ENCODE measurements at regions not wholly inside any gene's neighbourhood (a gene's known extent, or its start where the extent isn't known, plus 50 kb on each side); places are given as distances from the start of the nearest gene placed in this dataset.

DNA sequence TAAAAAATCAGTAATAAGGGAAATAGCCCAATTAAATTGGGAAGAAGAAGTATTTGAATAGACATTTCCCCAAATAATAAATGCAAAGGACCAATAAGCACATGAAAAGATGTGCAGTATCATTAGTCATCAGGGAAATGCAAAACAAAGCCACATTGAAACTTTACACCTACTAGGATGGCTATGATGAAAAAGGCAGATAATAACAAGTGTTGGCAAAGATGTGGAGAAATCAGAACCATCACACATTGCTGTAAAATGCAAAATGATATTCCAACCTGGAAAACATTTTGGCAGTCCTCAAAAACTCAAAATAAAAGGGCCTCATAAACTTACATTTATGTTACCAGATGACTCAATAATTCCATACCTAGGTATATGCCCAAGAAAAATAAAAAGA is 131.1 kb upstream of the G2E3 start:
- TF ChIP-seq REST (IDR thresholded peaks at IDR 0.05; ENCODE audit: low read depth) = no peak
- TF ChIP-seq RAD21 (IDR thresholded peaks at IDR 0.05; ENCODE audit: low read depth) = no peak
- no peak for TF ChIP-seq CREB1 (IDR thresholded peaks at IDR 0.05; ENCODE audit: low read depth)
- no peak for TF ChIP-seq EP300 (IDR thresholded peaks at IDR 0.05; ENCODE audit: borderline replicate concordance)
- no peak for TF ChIP-seq TCF12 (IDR thresholded peaks at IDR 0.05; ENCODE audit: low read depth)
- TF ChIP-seq YY1 (IDR thresholded peaks at IDR 0.05; ENCODE audit: low read depth) = no peak
- TF ChIP-seq ZBTB7A (IDR thresholded peaks at IDR 0.05; ENCODE audit: low read depth) = no peak
- no peak for TF ChIP-seq MAX (IDR thresholded peaks at IDR 0.05)
- no peak for TF ChIP-seq TAF1 (IDR thresholded peaks at IDR 0.05; ENCODE audit: low read depth)
- no peak for TF ChIP-seq FOXM1 (IDR thresholded peaks at IDR 0.05; ENCODE audit: borderline replicate concordance, low read depth)
- TF ChIP-seq CEBPB (IDR thresholded peaks at IDR 0.05) = no peak
- TF ChIP-seq USF1 (IDR thresholded peaks at IDR 0.05) = no peak
- no peak for TF ChIP-seq NFIC (IDR thresholded peaks at IDR 0.05)
